RWPE1 (cell line): ENCODE measurements at regions not wholly inside any gene's neighbourhood (a gene's known extent, or its start where the extent isn't known, plus 50 kb on each side); places are given as distances from the start of the nearest gene placed in this dataset.
A peak's percentile ranks its signal among the peaks of the same experiment; 100 is the strongest.
"Not testable (repeated sequence)": the region's sequence is repeated elsewhere in the genome, so short reads cannot be mapped to it uniquely, and the experiment has no call there.

Experiments used
- CTCF ChIA-PET: fragments of 350-600 bp; sonication (Branson Sonifier 250); formaldehyde crosslinking; extraction: SDS; loops from one replicate; lab custom pipeline; 2021; lab: Yijun Ruan, JAX
- POLR2A ChIA-PET: fragments of 400-600 bp; formaldehyde crosslinking; extraction: SDS; loops from one replicate; lab custom pipeline; 2020; ENCODE audit warnings: antibody characterized with exemption; ENCODE audit not compliant: low non-redundant PET; lab: Yijun Ruan, JAX
- DNase-seq: peaks from one replicate; pipeline ENCODE4 v3.0.0; 2012; ENCODE audit warnings: low spot score
- H3K27ac ChIP-seq: fragments of 450-650 bp; 2 replicates; pipeline ENCODE4 v1.5.1; 2017
- TF ChIP-seq, protein P1 (sequence below): fragments of 450-650 bp; conservative IDR thresholded peaks from 2 replicates; pipeline ENCODE4 v1.5.1; 2017; ENCODE audit warnings: low read depth, mild to moderate bottlenecking

DNA sequence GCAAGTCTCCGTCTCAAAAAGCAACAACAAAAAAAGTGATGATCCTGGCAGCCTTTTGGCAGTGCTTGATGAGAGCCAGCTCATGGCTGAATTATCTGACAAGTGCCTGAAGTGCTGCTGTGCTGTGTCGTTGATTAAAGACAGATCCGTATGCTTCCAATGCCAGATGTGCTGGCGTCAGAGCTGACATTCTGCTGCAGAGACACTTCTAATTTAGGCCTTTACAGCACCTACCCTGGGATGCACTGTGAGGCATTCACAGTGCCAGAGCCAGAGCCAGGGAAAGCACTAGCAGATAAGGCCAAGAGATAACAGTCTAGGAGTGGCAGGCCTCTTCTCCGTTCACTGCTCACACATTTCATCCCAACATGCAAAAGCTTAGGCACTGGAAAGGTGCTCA lies 995.5 kb downstream of the RAB28 start:
- TF ChIP-seq, protein P1, sequence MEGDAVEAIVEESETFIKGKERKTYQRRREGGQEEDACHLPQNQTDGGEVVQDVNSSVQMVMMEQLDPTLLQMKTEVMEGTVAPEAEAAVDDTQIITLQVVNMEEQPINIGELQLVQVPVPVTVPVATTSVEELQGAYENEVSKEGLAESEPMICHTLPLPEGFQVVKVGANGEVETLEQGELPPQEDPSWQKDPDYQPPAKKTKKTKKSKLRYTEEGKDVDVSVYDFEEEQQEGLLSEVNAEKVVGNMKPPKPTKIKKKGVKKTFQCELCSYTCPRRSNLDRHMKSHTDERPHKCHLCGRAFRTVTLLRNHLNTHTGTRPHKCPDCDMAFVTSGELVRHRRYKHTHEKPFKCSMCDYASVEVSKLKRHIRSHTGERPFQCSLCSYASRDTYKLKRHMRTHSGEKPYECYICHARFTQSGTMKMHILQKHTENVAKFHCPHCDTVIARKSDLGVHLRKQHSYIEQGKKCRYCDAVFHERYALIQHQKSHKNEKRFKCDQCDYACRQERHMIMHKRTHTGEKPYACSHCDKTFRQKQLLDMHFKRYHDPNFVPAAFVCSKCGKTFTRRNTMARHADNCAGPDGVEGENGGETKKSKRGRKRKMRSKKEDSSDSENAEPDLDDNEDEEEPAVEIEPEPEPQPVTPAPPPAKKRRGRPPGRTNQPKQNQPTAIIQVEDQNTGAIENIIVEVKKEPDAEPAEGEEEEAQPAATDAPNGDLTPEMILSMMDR, result no peak
- DNase-seq, result no peak
- no peak overlapping the region for H3K27ac ChIP-seq
- CTCF ChIA-PET, result no interaction called here
- POLR2A ChIA-PET, result no interaction called here

DNA sequence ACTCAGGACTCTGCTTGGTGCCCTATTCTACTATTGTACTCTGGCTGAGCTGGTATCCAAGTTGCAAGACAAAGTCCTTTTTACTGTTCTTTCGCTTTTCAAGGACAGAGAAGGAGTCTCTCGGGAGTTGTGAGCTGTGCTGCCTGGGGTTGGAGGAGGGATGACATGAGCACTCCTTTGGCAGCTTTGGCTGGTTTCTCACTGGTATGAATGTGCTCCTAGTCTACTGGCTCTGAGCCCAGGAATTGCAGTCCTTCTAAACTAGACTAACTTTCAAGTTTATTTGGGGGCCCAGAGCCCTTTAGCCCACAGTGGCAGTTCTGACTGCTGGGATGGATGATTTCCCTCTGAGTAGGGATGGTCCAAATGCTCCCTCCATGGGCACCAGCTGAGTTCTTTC lies 997.1 kb downstream of the RAB28 start:
- H3K27ac ChIP-seq, result no peak overlapping the region
- POLR2A ChIA-PET, result no interaction called here
- DNase-seq, result no peak
- CTCF ChIA-PET, result no interaction called here
- TF ChIP-seq, protein P1, result no peak

DNA sequence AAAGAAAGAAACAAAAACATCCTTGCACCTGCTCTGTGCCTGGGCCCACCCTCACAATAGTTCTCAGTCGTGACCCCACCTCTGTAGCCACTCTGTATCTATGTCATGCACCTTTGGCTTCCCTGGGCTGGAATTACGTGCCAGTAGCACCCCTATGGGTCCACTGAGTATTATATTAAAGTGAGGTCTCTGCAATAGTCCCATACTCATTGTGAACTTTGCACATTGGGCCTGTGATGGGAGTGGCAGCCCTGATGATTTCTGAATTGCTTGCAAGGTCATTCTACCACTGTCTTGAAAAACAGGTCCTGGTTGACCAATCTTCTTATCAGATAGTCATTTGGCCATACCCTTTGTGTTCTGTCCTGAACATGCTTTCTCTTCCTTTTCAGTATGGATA lies 1012.1 kb downstream of the RAB28 start:
- ChIA-PET POLR2A (no interaction called here), CTCF (interaction anchor here (0.6 kb wide), 1 partner anchor 496 kb away, joined by 3 read pairs; no protein-coding TSS in a partner anchor)
- TF ChIP-seq, protein P1, result no peak
- no peak for DNase-seq
- H3K27ac ChIP-seq, result no peak overlapping the region

DNA sequence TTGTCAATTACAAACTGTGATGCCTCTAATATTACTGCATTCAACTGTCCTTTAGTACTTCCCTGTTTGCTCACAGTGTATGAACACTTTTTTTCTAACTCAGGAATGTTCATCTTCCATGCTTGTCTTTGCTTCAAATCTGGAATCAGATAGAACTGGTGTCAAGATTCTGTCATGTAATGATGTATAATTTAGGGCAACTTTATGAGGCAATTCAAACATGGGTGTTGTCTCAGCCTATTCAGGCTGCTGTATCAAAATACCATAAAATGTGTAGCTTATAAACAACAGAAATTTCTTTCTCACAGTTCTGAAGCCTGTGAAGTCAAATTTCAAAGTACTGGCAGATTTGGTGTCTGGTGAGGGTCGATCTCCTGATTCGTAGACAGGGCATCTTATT lies 1012.9 kb downstream of the RAB28 start:
- ChIA-PET POLR2A (no interaction called here), CTCF (no interaction called here)
- TF ChIP-seq, protein P1, result no peak
- H3K27ac ChIP-seq, result no peak overlapping the region
- no peak for DNase-seq

DNA sequence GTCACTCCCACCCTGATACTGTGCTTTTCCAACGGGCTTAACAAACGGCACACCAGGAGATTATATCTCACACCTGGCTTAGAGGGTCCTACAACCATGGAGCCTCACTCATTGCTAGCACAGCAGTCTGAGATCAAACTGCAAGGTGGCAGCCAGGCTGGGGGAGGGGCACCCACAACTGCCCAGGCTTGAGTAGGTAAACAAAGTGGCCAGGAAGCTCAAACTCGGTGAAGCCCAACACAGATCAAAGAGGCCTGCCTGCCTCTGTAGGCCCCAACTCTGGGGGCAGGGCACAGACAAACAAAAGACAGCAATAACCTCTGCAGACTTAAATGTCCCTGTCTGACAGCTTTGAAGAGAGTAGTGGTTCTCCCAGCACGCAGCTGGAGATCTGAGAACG lies 1022.6 kb downstream of the RAB28 start:
- DNase-seq, CTCF ChIA-PET, H3K27ac ChIP-seq, POLR2A ChIA-PET: not testable (repeated sequence)

DNA sequence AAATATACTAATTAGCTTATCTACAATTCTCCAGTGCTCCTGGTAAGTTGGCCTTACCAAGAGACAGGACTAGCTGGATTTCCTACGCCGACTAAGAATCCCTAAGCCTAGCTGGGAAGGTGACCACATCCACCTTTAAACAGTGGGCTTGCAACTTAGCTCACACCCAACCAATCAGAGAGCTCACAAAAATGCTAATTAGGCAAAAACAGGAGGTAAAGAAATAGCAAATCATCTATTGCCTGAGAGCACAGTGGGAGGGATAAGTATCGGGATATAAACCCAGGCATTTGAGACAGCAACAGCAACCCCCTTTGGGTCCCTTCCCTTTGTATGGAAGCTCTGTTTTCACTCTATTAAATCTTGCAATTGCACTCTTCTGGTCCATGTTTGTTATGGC lies 1025.0 kb downstream of the RAB28 start:
- DNase-seq, result no peak
- no peak overlapping the region for H3K27ac ChIP-seq
- ChIA-PET CTCF (interaction anchor here (0.6 kb wide), 1 partner anchor 653 kb away, joined by 3 read pairs; no protein-coding TSS in a partner anchor), POLR2A (no interaction called here)
- TF ChIP-seq, protein P1, result no peak

DNA sequence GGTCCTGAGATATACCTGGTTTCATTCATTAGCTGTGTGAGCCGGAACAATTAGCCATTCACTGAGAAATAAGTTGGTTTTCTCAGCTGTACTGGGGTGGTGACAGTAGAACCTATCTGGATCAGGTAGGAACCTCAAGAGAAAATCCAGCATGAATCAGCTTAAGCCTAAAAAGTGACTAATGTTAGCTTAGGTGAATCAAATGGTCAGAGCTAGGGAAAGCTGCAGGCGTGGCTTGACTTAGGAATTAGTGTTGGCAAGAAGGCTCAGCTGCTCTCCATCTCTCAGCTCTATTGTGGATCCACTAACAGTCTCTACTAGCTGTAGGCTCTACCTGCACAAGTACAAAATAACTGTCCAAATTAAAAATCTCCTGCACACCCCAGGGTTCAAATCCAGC lies 1025.5 kb downstream of the RAB28 start:
- ChIA-PET POLR2A (no interaction called here), CTCF (interaction anchor here (0.6 kb wide), 1 partner anchor 653 kb away, joined by 3 read pairs; no protein-coding TSS in a partner anchor)
- DNase-seq, result peak; percentile 4
- TF ChIP-seq, protein P1, result no peak
- H3K27ac ChIP-seq, result no peak overlapping the region
